ENCODE measurements at regions not wholly inside any gene's neighbourhood (a gene's known extent, or its start where the extent isn't known, plus 50 kb on each side); places are given as distances from the start of the nearest gene placed in this dataset.
"Not testable (repeated sequence)": the region's sequence is repeated elsewhere in the genome, so short reads cannot be mapped to it uniquely, and the experiment has no call there.

DNA sequence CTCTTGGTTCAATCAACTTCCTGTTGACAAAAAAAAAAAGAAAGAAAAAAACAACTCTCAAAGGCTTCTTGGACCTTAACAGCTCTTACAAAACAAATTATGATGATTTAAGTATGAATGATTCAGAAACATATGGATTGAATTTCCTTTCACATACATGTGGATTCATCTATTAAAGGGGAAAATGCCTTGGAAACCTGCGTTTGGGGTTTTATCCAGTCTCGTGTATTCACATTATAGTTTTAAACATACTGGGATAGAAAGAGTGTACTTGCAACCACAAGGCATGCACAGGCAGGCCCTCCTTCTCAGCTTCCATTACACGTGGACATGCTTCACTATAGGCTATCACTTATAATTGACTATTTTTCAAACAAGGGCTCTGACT, 286.7 kb downstream of the INHBA start:
- DNase-seq, result peak; percentile 17

DNA sequence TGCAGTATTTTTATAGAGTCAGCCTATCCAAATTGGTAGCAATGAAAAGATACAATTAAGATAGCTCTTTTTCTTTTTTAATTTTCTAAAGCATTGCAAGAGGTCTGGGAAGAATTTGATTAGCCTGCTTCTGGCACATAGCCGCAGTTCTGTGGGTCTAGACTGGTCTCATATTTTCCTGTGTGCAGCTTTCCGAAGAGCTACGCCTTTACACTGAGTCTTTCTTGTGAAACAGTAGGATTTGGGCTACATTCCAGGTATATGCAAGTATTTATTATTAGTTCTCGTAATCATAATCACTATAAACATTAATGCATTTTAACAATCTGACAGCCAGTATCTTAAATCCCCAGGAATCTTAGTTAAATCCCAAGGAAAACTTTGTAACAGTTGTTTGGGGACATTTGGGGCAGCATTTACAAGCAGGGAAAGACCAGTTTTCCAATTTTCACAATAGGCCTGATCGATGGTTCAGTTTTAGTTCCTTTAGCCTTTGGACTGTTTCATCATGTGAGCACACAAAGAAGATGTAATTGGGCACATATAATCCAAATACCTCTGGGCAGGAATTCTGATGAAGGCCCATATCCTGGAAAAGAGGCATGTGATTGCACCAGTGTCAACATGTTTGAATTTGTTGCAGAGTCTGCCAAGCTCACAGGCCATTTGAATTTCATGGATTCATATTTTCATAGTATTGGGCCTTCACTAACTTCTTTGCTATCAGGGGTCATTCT, 287.3 kb downstream of the INHBA start:
- DNase-seq, result no peak

- DNase-seq, result no peak
Observed at GRCh38 chr7:41415051-41415450, 287.8 kb downstream of the INHBA start.

GRCh38 chr7:41404375-41405074, 298.4 kb downstream of the INHBA start:
- DNase-seq, result no peak

DNA sequence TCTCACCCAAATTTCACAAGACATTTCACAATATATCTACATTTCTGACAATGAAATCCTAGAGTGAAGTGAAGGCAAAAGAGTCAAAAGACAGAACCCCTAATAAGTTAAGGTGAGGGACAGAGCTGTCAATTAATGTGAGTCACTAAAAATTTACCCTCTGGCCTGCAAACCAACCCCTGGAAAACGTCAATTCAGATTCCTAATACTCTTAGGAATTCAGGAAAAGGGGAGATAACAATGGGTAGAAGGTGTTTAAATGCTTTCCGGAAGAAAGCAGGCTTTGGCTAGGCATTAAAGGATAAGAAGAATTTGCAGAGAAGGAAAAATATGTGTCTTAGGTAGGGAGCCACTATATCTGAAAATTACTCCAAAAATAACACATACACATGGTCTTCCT, 299.6 kb downstream of the INHBA start:
- no peak for DNase-seq

- DNase-seq, result no peak
Observed at GRCh38 chr7:41401833-41402232, 301.1 kb downstream of the INHBA start.

DNA sequence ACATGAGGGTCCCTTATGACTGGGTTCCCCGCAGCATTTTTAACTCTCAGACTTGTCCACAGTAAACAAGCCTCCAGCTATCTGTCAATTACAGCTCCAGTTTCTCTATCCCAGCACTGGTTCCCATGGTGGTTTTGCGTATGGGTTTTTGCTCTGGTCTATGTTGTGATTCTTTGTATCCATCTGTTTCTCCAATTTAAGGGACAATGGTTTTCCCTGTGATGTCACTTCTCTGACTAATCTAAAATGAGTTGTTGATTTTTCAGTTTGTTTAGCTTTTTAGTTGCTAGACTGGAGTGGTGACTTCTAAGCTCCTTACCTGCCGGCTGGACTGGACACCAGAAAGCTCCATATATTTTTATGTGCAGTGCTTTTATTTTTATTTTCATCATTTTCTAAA, 303.7 kb downstream of the INHBA start:
- no peak for DNase-seq

GRCh38 chr7:41391818-41392217, 311.1 kb downstream of the INHBA start:
- DNase-seq, result no peak

GRCh38 chr7:41388933-41389332, 314.0 kb downstream of the INHBA start:
- not testable (repeated sequence) for DNase-seq

DNA sequence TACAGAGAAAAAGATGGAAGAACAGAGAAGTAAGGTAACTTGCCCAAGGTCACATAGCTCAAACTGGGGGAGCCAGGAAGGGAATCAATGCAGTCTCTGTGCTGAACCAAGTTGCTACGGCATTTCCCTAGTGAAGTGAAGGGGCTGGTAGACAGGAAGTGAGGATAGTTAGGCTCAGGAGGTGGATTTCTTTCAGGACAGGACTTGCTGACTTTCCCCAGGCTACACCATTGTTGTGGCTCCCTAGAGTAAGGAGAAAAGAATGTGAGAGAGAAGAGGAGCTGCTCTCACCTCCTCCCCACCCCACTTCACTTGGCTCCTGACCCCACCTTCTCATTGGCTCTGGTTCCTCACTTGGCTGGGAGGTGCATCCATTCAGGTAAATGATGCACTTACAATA, 316.9 kb downstream of the INHBA start:
- no peak for DNase-seq

GRCh38 chr7:41384418-41384817, 318.5 kb downstream of the INHBA start:
- no peak for DNase-seq

DNA sequence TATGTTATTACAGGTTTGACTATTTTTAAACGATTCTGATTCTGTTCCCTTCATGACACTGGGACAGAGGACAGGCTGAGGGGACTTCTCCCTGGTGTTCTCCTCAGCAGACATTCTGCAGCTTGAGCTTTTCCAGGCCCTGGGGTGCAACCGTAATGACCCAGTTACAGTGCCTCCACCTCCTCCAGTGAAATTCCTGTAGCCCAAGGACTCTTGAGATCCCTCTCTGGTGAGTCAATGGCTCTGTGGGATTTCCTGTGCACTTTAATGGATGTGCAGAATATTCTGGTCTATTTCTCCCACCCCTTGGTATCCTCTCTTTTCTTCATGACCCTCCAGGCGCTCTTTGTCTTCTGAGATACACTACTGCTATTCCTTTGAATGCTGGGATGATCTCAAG, 319.3 kb downstream of the INHBA start:
- DNase-seq, result no peak

DNA sequence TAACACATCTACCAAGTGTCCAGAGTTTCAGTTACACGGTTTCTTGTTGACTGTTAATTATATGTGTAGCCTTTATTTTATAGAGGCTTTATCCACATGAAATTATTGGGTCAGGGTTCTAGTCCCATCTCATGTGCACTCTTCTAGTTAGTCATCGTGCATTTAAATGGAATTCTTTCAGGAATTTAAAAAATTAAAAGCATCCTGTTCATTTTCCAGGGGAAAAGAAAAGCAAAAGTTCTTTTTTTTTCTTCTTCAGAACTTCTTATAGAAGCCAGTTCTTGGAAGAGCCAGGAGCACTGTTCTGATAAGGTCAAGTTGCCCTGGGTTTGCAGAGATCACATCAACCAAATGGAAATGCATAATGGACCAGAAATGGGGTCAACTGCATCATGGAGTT, 324.7 kb downstream of the INHBA start:
- no peak for DNase-seq

DNA sequence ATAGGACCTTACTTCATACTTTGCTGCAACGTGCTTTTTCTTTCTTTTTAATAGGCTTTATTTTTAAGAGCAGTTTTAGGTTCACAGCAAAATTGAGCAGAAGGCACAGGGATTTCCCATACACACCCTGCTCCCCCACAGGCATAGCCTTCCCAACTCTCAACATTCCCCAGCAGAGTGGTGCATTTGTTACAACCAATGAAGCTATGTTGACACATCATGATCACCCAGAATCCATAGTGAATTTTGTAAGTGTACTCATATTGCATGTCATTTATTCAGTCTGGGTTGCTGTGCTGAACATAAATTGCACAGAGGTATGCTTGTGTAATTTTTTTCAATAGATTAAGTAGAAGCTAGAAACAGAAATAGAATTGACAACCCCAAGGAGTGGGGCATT, 327.3 kb downstream of the INHBA start:
- DNase-seq, result no peak

- DNase-seq, result no peak
Observed at GRCh38 chr7:41374150-41374848, 328.6 kb downstream of the INHBA start.

- no peak for DNase-seq
Observed at GRCh38 chr7:41367967-41368882, 334.7 kb downstream of the INHBA start.

DNA sequence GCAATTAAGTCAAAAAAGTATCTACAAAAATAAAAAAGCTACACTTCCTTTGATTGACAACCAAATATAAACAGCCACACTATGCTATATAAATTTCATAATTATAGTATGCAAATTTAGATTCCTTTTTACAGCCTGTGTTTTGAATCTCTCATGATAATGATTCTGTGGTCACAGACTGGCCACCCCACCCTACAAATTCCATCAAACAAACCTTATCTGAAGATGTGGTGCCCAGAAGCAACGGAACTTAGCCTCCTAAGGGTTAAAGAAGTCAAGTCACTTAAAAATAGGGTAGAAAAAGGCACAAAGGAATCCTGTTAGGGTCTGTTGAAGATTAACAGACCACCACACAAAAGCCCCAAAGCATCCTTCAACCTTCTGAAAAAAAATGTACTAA, 351.8 kb downstream of the INHBA start:
- DNase-seq, result no peak

- no peak for DNase-seq
Observed at GRCh38 chr7:41346878-41347277, 356.0 kb downstream of the INHBA start.

GRCh38 chr7:41339913-41340676, 362.8 kb downstream of the INHBA start:
- DNase-seq, result no peak

GRCh38 chr7:41336981-41337380, 365.9 kb downstream of the INHBA start:
- DNase-seq, result no peak

DNA sequence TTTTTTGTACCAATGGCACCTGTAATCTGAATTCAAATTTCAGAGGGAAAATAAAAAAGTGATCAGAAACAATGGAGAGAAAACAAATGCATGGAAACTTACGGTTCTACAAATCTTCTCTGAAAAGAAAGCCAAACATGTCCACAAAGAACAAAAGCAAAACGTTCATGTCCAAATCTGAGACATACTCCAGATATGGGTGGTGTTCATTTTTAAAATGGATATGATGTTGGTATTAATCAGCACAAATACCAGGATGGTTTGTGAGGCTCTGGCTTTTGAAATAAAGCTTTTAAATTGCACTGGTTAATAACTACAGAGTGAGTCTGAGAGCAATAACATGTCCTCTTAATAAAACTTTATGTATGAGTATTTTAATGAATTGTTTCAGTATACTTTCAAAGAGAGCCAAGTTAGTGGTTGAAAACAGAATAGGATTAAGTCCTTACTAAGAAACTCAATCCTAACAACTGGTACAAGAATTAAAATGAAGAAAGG, 366.4 kb downstream of the INHBA start:
- DNase-seq, result no peak
